GM12878 (cell line): ENCODE measurements at regions not wholly inside any gene's neighbourhood (a gene's known extent, or its start where the extent isn't known, plus 50 kb on each side); places are given as distances from the start of the nearest gene placed in this dataset.

Experiments
- ATAC-seq: fragments of 200-7000 bp; cut with Tn5 transposase; 3 replicates; pipeline ENCODE4 v1.9.1; 2020; ENCODE audit warnings: mild to moderate bottlenecking, moderate library complexity
- BruUV-seq: library from RNA; stranded (reverse); fragments of 400-500 nt; replicated peaks from 2 replicates; lab custom pipeline; 2021; lab: Mats Ljungman, UMichigan
- CTCF ChIA-PET: fragments of 300-600 bp; sonication (Branson Sonifier 250); formaldehyde crosslinking; extraction: SDS; loops from one replicate; lab custom pipeline; 2021; ENCODE audit warnings: inconsistent platforms; lab: Yijun Ruan, JAX
- POLR2A ChIA-PET: fragments of 350-600 bp; formaldehyde crosslinking; extraction: SDS; loops from one replicate; lab custom pipeline; 2021; ENCODE audit warnings: inconsistent platforms; lab: Charles Lee
- RAD21 ChIA-PET: fragments of 300-600 bp; sonication (Branson Sonifier 250); formaldehyde crosslinking; loops from one replicate; lab custom pipeline; 2023; ENCODE audit warnings: antibody characterized with exemption; ENCODE audit not compliant: unreplicated experiment; lab: Charles Lee
- SMC1A ChIA-PET: fragments of 300-600 bp; sonication (Branson Sonifier 250); formaldehyde crosslinking; loops from one replicate; lab custom pipeline; 2023; ENCODE audit not compliant: unreplicated experiment, uncharacterized antibody; lab: Charles Lee
- DNase-seq: peaks from one replicate; pipeline ENCODE4 v3.0.0-alpha.2; 2011; ENCODE audit warnings: low read depth, low spot score
- FAIRE-seq: peaks from 3 replicates; lab custom pipeline; 2011; peaks lifted over from hg19 to GRCh38; lab: Jason Lieb, UNC
- H2AFZ ChIP-seq: 2 replicates; pipeline ENCODE4 v1.6.0; 2011; ENCODE audit warnings: low read depth, low read length, control low read depth; ENCODE audit not compliant: control insufficient read depth
- H3K27ac ChIP-seq: 2 replicates; pipeline ENCODE4 v1.5.1; 2011; ENCODE audit warnings: control low read depth; ENCODE audit not compliant: control insufficient read depth, insufficient read depth
- H3K27me3 ChIP-seq, 2 experiments: replicated peaks in 1 of 2; 2 replicates each; pipeline versions ENCODE4 v1.6.0 to v1.6.1; 2011; ENCODE audit warnings: low read length in 1 of 2; ENCODE audit not compliant: control insufficient read depth in 2 of 2, insufficient read depth in 2 of 2
- H3K36me3 ChIP-seq, 2 experiments: 2 replicates each; pipeline ENCODE4 v1.5.1; 2011; ENCODE audit warnings: low read length in 1 of 2; ENCODE audit not compliant: control insufficient read depth in 2 of 2, insufficient read depth in 2 of 2
- H3K4me1 ChIP-seq: 2 replicates; pipeline ENCODE4 v1.6.1; 2011; ENCODE audit warnings: mild to moderate bottlenecking, low read length, moderate library complexity, mixed read lengths; ENCODE audit not compliant: control insufficient read depth, insufficient read depth
- H3K4me2 ChIP-seq: 2 replicates; pipeline ENCODE4 v1.6.0; 2011; ENCODE audit warnings: control low read depth; ENCODE audit not compliant: control insufficient read depth, insufficient read depth
- H3K4me3 ChIP-seq: fragments of 200-600 bp; sonication (generic); 2 replicates; pipeline ENCODE4 v1.5.1; 2016
- H3K79me2 ChIP-seq: 2 replicates; pipeline ENCODE4 v1.6.0; 2011; ENCODE audit warnings: low read length; ENCODE audit not compliant: control insufficient read depth, insufficient read depth
- H3K9ac ChIP-seq: 2 replicates; pipeline ENCODE4 v1.8.0; 2011; ENCODE audit warnings: low read length, control low read depth, mixed read lengths; ENCODE audit not compliant: control insufficient read depth, insufficient read depth
- H3K9me3 ChIP-seq: replicated peaks from 3 replicates; pipeline ENCODE4 v1.5.1; 2011; ENCODE audit warnings: mild to moderate bottlenecking, low read length; ENCODE audit not compliant: control insufficient read depth, insufficient read depth
- H4K20me1 ChIP-seq: 2 replicates; pipeline ENCODE4 v1.6.0; 2011; ENCODE audit not compliant: control insufficient read depth, insufficient read depth
- BCL3 ChIP-seq: IDR thresholded peaks from 2 replicates; pipeline ENCODE4 v1.6.1; 2011; ENCODE audit warnings: borderline replicate concordance, low read depth, mild to moderate bottlenecking, moderate library complexity, low read length; ENCODE audit not compliant: insufficient read depth, poor library complexity, severe bottlenecking
- HDGF ChIP-seq: fragments of 450-650 bp; IDR thresholded peaks from 2 replicates; pipeline ENCODE4 v1.6.1; 2016; ENCODE audit warnings: antibody characterized with exemption
- NFYA ChIP-seq: IDR thresholded peaks from 2 replicates; pipeline ENCODE4 v1.6.1; 2011; ENCODE audit warnings: low read depth, mild to moderate bottlenecking, low read length, improper control_type of control experiment, borderline replicate concordance
- NR2C2 ChIP-seq: IDR thresholded peaks from 2 replicates; pipeline ENCODE4 v1.6.1; 2011; ENCODE audit warnings: borderline replicate concordance, low read depth; ENCODE audit not compliant: control insufficient read depth, insufficient read length
- NR2F1 ChIP-seq: fragments of 450-650 bp; conservative IDR thresholded peaks from 2 replicates; pipeline ENCODE4 v1.6.1; 2017; ENCODE audit warnings: mild to moderate bottlenecking
- NRF1 ChIP-seq: conservative IDR thresholded peaks from 2 replicates; pipeline ENCODE4 v1.6.1; 2011; ENCODE audit warnings: mild to moderate bottlenecking, low read depth, low read length, improper control_type of control experiment
- RB1 ChIP-seq: fragments of 450-650 bp; formaldehyde crosslinking; IDR thresholded peaks from 2 replicates; pipeline ENCODE4 v1.6.1; 2017; ENCODE audit warnings: mild to moderate bottlenecking, borderline replicate concordance
- RBBP5 ChIP-seq: fragments of 200-600 bp; sonication (generic); conservative IDR thresholded peaks from 2 replicates; pipeline ENCODE4 v1.6.1; 2016
- SREBF1 ChIP-seq: IDR thresholded peaks from 2 replicates; pipeline ENCODE4 v1.6.1; 2012; ENCODE audit warnings: mild to moderate bottlenecking, low read length
- WRNIP1 ChIP-seq: IDR thresholded peaks from 2 replicates; pipeline ENCODE4 v1.6.1; 2011; ENCODE audit warnings: low read depth, low read length, improper control_type of control experiment, borderline replicate concordance
- WGBS: methylation state at CpG from one replicate; pipeline ENCODE4 v1.1.6; 2016; ENCODE audit warnings: low lambda C conversion rate; ENCODE audit not compliant: insufficient replicate concordance, insufficient coverage; ENCODE audit errors: missing lambda C conversion rate; 5-methylcytosine and 5-hydroxymethylcytosine counted together
- in situ Hi-C: fragments of 300-500 bp; cut with MboI; formaldehyde crosslinking; loops from 9 replicates; pipeline ENCODE4 v1.14.3; 2018; ENCODE audit warnings: mixed read lengths
- intact Hi-C: fragments of 100-400 bp; cut with micrococcal nuclease; formaldehyde crosslinking; loops from one replicate; pipeline ENCODE4 v1.14.2; 2022; ENCODE audit not compliant: unreplicated experiment
- TF ChIP-seq, protein P1 (sequence below): fragments of 450-650 bp; IDR thresholded peaks from 2 replicates; pipeline ENCODE4 v1.6.1; 2018; ENCODE audit warnings: mild to moderate bottlenecking, low read depth, moderate library complexity; ENCODE audit not compliant: partially characterized antibody

DNA sequence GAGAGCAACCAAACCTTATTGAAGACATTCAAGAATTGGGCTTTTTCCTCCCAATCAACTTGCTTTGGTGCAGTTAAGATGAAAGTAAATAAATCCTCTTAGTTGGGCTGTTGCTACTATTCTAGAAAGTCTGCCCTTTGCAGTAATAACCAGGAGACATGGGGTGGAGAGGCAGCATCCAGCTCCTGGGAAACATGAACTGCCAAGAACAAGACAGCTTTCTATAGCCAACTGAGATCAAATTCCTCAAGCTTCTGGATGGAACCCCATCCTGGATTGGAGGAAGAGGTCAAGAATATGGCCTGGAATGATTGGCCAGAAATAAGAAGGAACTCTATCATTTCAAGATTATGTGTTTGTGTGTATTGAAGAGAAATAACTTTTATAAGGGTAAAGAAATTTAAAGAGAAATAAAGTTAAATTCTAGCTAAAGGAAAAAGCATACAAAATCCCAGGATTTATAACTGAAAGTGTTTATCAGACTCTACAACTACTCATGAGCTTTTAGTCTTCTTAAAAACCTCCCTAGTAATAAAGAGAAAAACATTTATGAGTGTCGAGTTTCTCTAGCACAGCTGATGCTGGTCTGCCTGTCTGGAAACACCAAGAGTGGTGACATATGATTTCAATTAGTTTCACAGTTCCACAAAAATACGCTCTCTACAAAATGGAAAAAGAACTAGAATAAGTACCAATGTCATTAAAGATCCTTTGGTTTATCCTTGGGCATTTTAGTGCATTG, 70.1 kb upstream of the COL1A2 start:
- H3K4me1 ChIP-seq, result no peaks in the 10 kb centered on the region
- CTCF ChIA-PET, result no interaction called here
- H3K9me3 ChIP-seq, result no peaks in the 10 kb centered on the region
- no peak overlapping the region for H3K27ac ChIP-seq
- POLR2A ChIA-PET, result interaction anchor here (0.6 kb wide), 1 partner anchor 896 kb away, joined by 3 read pairs; no protein-coding TSS in a partner anchor
- H3K4me2 ChIP-seq, result no peak overlapping the region
- TF ChIP-seq NR2F1 (no peak), BCL3 (no peak), RBBP5 (no peak), HDGF (no peak), SREBF1 (no peak), NRF1 (no peak), WRNIP1 (no peak), NFYA (no peak), NR2C2 (no peak), RB1 (no peak)
- TF ChIP-seq, protein P1, sequence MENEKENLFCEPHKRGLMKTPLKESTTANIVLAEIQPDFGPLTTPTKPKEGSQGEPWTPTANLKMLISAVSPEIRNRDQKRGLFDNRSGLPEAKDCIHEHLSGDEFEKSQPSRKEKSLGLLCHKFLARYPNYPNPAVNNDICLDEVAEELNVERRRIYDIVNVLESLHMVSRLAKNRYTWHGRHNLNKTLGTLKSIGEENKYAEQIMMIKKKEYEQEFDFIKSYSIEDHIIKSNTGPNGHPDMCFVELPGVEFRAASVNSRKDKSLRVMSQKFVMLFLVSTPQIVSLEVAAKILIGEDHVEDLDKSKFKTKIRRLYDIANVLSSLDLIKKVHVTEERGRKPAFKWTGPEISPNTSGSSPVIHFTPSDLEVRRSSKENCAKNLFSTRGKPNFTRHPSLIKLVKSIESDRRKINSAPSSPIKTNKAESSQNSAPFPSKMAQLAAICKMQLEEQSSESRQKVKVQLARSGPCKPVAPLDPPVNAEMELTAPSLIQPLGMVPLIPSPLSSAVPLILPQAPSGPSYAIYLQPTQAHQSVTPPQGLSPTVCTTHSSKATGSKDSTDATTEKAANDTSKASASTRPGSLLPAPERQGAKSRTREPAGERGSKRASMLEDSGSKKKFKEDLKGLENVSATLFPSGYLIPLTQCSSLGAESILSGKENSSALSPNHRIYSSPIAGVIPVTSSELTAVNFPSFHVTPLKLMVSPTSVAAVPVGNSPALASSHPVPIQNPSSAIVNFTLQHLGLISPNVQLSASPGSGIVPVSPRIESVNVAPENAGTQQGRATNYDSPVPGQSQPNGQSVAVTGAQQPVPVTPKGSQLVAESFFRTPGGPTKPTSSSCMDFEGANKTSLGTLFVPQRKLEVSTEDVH, result no peak
- TF ChIP-seq, all 136 proteins: peak for 0
- H3K9ac ChIP-seq, result no peak overlapping the region
- no peak for ATAC-seq
- DNase-seq, result no peak
- H2AFZ ChIP-seq, result no peak overlapping the region
- ChIA-PET SMC1A (interaction anchor here (0.7 kb wide), 1 partner anchor 815 kb away, joined by 3 read pairs; no protein-coding TSS in a partner anchor), RAD21 (no interaction called here)
- no TSS peak for BruUV-seq
- intact Hi-C loops, result no loop called here
- no peaks in the 10 kb centered on the region for H4K20me1 ChIP-seq
- H3K4me3 ChIP-seq, result no peak overlapping the region
- H3K27me3 ChIP-seq, result no peaks in the 10 kb centered on the region
- no peaks in the 10 kb centered on the region for H3K36me3 ChIP-seq
- no peak for FAIRE-seq
- in situ Hi-C loops, result no loop called here
- WGBS, result 29% methylated on average over 2 of the region's 2 CpGs
- H3K79me2 ChIP-seq, result no peaks in the 10 kb centered on the region
